Gastrocnemius medialis (tissue), 4 donors: ENCODE measurements at regions not wholly inside any gene's neighbourhood (a gene's known extent, or its start where the extent isn't known, plus 50 kb on each side); places are given as distances from the start of the nearest gene placed in this dataset.

Experiments used
- ATAC-seq, 2 donors: fragments of 150-250 bp; one replicate each; pipeline ENCODE4 v1.9.1; 2016
- DNase-seq, 2 donors: peaks; one replicate each; pipeline ENCODE4 v3.0.0-alpha.2; 2019
- H3K27ac ChIP-seq, 4 donors: fragments of 200-600 bp; sonication (generic); 1 replicate in 1 of 4; 2 replicates in 3 of 4; pipeline ENCODE4 v1.5.1; 2016 to 2018; ENCODE audit warnings: mild to moderate bottlenecking in 2 of 4, moderate library complexity in 1 of 4
- H3K27me3 ChIP-seq, 3 donors: fragments of 200-600 bp; sonication (generic) in 2 of 3; 1 replicate in 1 of 3; 2 replicates in 2 of 3; pipeline versions ENCODE4 v1.5.1 to v1.6.0; 2016 to 2019; ENCODE audit warnings: mild to moderate bottlenecking in 1 of 3, moderate library complexity in 1 of 3
- H3K36me3 ChIP-seq, 2 donors: fragments of 200-600 bp; sonication (generic) in 1 of 2; one replicate each; pipeline ENCODE4 v1.5.1; 2017 to 2018
- H3K4me1 ChIP-seq, 2 donors: fragments of 200-600 bp; sonication (generic) in 1 of 2; one replicate each; pipeline ENCODE4 v1.5.1; 2016 to 2017; ENCODE audit warnings: mild to moderate bottlenecking in 2 of 2
- H3K4me3 ChIP-seq, 4 donors: fragments of 200-600 bp; sonication (generic) in 3 of 4; 1 replicate in 1 of 4; 2 replicates in 3 of 4; pipeline ENCODE4 v1.5.1; 2016 to 2019; ENCODE audit warnings: mild to moderate bottlenecking in 2 of 4
- H3K9me3 ChIP-seq, 3 donors: fragments of 200-600 bp; sonication (generic) in 2 of 3; 1 replicate in 1 of 3; 2 replicates in 2 of 3; pipeline ENCODE4 v1.5.1; 2016 to 2019
- POLR2A ChIP-seq, 2 donors: fragments of 450-650 bp; IDR thresholded peaks; one replicate each; pipeline ENCODE4 v1.6.1; 2017; ENCODE audit warnings: antibody characterized with exemption in 2 of 2, mild to moderate bottlenecking in 2 of 2, moderate library complexity in 2 of 2
- in situ Hi-C, 4 donors: fragments of 200-750 bp; cut with MboI; loops; one replicate each; pipeline versions ENCODE4 v1.15.0 to v1.8.0; 2017; ENCODE audit warnings: low sequenced_read_pairs in 4 of 4
- intact Hi-C: fragments of 100-400 bp; cut with DNase I; formaldehyde crosslinking; loops from one replicate; pipeline ENCODE4 v1.15.1; 2023; ENCODE audit warnings: low total_unique reads
- TF ChIP-seq, protein P1 (sequence below), 5 experiments: fragments of 450-650 bp in 3 of 5; fragments of 200-600 bp in 2 of 5; sonication (generic) in 2 of 5; IDR thresholded peaks in 4 of 5; conservative IDR thresholded peaks in 1 of 5; 1 replicate in 4 of 5; 2 replicates in 1 of 5; pipeline ENCODE4 v1.5.1; 2016 to 2019; ENCODE audit warnings: antibody characterized with exemption in 5 of 5, mild to moderate bottlenecking in 3 of 5, moderate library complexity in 3 of 5

DNA sequence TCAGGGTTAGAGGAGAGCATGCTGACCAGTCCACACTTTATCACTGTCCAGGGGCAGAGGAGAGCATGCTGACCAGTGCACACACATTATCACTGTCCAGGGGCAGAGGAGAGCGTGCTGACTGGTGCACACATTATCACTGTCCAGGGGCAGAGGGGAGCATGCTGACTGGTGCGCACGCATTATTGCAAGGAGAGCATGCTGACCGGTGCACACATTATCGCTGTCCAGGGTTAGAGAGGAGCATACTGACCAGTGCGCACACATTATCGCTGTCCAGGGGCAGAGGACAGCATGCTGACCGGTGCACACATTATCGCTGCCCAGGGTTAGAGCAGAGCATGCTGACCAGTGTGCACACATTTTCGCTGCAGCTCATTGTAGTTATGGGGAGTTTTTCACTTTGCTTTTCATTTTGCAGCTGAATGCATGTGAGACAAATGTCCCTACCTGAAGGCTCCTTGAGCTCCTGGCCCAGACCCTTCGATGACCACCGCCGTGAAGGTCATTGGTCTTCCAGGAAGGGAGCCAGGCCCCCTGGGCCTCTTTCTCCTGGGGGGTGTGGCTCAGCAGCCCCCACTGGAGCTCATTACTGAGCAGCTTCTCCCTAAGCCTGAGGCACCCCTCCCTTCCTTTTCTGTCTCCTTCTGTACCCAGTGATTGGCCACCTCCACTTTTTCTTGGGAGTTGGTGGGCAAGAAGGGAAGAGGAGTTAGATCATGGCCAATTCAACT is 178.8 kb upstream of the AFDN start:
- in situ Hi-C loops, result no loop called here

DNA sequence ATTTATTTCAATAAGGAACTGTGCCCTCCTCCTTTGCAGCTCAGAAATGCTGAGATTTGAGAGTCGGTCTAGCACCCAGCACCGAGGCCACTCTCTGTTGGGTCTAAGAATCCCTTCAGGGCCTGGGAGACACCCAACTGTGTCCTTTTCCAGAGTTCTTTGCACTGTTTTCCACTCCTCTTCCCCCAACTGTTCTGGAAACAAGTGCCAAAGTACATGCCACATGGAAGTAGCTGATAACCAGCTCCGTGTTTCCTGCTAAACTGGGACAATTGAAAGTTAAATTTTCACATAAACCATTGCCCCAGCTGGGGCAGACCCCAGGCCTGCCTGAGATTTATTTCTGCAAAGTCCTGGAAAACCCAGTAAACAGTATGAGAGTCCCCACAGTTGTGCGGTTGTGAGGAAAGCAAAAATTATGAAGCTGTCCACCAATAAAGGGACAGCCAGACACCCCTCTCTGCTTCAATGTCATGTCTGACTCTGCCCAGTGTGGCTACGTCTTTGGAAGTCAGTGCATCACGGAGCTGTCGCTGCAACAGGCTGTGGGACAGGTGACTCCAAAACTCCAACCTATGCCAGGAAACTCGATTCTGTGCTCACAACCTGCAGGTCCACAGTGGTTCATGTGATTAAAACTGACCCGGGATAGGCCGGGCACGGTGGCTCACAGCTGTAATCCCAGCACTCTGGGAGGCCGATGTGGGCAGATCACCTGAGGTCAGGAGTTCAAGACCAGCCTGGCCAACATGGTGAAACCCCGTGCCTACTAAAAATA is 178.0 kb upstream of the AFDN start:
- Histone ChIP-seq H3K9me3 (no peaks in the 10 kb centered on the region), H3K27ac (no peak overlapping the region), H3K4me3 (no peak overlapping the region), H3K4me1 (no peaks in the 10 kb centered on the region), H3K36me3 (no peaks in the 10 kb centered on the region), H3K27me3 (peaks cover 0 to 5% (median 0%) of the 10 kb centered on the region in 3 donors)
- no peak for DNase-seq
- TF ChIP-seq, protein P1, sequence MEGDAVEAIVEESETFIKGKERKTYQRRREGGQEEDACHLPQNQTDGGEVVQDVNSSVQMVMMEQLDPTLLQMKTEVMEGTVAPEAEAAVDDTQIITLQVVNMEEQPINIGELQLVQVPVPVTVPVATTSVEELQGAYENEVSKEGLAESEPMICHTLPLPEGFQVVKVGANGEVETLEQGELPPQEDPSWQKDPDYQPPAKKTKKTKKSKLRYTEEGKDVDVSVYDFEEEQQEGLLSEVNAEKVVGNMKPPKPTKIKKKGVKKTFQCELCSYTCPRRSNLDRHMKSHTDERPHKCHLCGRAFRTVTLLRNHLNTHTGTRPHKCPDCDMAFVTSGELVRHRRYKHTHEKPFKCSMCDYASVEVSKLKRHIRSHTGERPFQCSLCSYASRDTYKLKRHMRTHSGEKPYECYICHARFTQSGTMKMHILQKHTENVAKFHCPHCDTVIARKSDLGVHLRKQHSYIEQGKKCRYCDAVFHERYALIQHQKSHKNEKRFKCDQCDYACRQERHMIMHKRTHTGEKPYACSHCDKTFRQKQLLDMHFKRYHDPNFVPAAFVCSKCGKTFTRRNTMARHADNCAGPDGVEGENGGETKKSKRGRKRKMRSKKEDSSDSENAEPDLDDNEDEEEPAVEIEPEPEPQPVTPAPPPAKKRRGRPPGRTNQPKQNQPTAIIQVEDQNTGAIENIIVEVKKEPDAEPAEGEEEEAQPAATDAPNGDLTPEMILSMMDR (IDR thresholded peaks at IDR 0.05 in 4 of 5, conservative IDR thresholded peaks at IDR 0.05 in 1 of 5), result no peak
- no peak for TF ChIP-seq POLR2A (IDR thresholded peaks at IDR 0.05)
- in situ Hi-C loops (no loop called here), intact Hi-C loops (no loop called here)
- ATAC-seq, result no peak

More for the DNA sequence above, 178.8 kb upstream of the AFDN start:
- H3K4me3 ChIP-seq, result no peak overlapping the region
- ATAC-seq (no peak), DNase-seq (no peak)
- H3K36me3 ChIP-seq, result no peaks in the 10 kb centered on the region
- H3K9me3 ChIP-seq, result no peaks in the 10 kb centered on the region
- no peaks in the 10 kb centered on the region for H3K4me1 ChIP-seq
- intact Hi-C loops, result no loop called here
- no peak overlapping the region for H3K27ac ChIP-seq
- peaks cover 0 to 5% (median 0%) of the 10 kb centered on the region in 3 donors for H3K27me3 ChIP-seq
- TF ChIP-seq, protein P1 (IDR thresholded peaks at IDR 0.05 in 4 of 5, conservative IDR thresholded peaks at IDR 0.05 in 1 of 5), result no peak
- TF ChIP-seq POLR2A (IDR thresholded peaks at IDR 0.05), result no peak

DNA sequence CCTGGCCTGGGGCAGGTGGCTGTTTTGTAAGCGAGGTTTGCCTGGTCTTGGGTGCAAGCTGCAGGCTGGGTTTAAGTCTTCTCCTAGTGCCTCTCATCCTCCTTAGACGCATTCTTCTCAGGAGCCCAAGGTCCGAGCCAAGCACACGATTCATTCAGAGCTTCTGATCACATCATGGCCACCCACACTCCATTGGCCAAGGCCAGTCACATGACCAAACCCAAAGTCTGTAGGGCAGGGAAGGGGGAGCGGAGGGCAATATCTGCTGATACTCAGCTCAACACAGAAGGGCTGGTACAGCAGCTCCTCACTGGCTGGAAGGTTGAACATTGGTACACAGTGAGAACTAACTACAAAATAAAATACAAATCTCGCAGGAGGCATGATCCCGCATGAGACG is 177.2 kb upstream of the AFDN start:
- H3K4me1 ChIP-seq, result no peaks in the 10 kb centered on the region
- in situ Hi-C loops (no loop called here), intact Hi-C loops (no loop called here)
- no peaks in the 10 kb centered on the region for H3K9me3 ChIP-seq
- H3K27me3 ChIP-seq, result peaks cover 0 to 5% (median 0%) of the 10 kb centered on the region in 3 donors
- H3K36me3 ChIP-seq, result no peaks in the 10 kb centered on the region
- ATAC-seq, result no peak
- no peak overlapping the region for H3K27ac ChIP-seq
- H3K4me3 ChIP-seq, result no peak overlapping the region
- TF ChIP-seq POLR2A (IDR thresholded peaks at IDR 0.05), result no peak
- TF ChIP-seq, protein P1 (IDR thresholded peaks at IDR 0.05 in 4 of 5, conservative IDR thresholded peaks at IDR 0.05 in 1 of 5), result no peak
- no peak for DNase-seq

DNA sequence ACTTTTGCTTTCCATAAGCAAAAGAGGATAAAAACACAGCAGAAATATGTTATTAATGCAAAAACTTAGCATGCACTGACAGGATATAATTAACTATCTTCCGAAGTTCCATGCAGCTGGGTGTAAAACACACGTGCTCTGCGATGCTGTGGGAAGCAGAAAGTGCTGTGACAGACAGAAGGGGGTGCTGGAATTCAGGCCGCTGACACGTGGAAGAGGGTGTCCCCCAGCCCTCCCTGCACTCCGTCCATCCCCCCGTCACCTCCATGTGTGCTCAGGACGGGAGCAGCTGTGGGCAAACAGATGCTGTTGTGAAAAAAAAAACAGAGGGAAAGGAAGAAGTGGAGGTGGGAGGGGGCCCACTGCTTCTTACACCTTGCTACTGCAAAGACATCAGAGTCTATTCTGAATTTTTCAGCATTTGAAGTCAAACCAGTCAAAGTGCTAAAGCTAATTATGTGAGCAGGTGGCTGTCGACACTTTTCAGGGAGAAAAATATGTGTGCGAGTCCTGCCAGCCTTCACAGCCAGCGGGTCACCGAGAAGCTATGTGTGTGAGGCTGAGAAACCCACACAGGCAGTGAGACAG is 175.9 kb upstream of the AFDN start:
- H3K9me3 ChIP-seq, result no peaks in the 10 kb centered on the region
- DNase-seq, result no peak

More for the DNA sequence above, 175.9 kb upstream of the AFDN start:
- no peaks in the 10 kb centered on the region for H3K4me1 ChIP-seq
- in situ Hi-C loops, result no loop called here
- H3K4me3 ChIP-seq, result no peak overlapping the region
- no peak for TF ChIP-seq POLR2A (IDR thresholded peaks at IDR 0.05)
- TF ChIP-seq, protein P1 (IDR thresholded peaks at IDR 0.05 in 4 of 5, conservative IDR thresholded peaks at IDR 0.05 in 1 of 5), result no peak
- H3K27me3 ChIP-seq, result peaks cover 0 to 5% (median 0%) of the 10 kb centered on the region in 3 donors
- intact Hi-C loops, result no loop called here
- H3K36me3 ChIP-seq, result no peaks in the 10 kb centered on the region
- ATAC-seq, result no peak
- H3K27ac ChIP-seq, result no peak overlapping the region
